Left kidney (tissue), 1 donor: ENCODE measurements at regions not wholly inside any gene's neighbourhood (a gene's known extent, or its start where the extent isn't known, plus 50 kb on each side); places are given as distances from the start of the nearest gene placed in this dataset.
"Not testable (repeated sequence)": the region's sequence is repeated elsewhere in the genome, so short reads cannot be mapped to it uniquely, and the experiment has no call there.

Experiments used
- DNase-seq: peaks from one replicate; pipeline ENCODE4 v3.0.0-alpha.2; 2013

DNA sequence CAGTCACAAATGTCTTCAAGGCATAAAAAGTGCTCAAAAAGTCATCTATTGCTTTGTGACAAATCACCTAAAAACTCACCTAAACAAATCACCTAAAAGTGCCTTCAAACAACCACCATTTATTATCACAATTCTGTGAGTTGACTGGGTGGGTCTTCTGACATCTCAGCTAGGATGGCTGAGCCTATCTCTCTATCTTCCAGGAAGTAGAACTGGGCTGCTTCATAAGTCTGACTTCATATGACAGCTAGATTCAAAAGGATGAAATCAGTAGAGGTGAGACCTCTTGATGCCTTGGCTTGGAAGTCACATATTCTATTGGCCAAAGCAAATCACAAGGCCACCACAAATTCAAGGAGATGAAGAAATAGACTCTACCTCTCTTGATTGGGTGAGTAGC lies 199.2 kb upstream of the SLC39A10 start:
- DNase-seq = no peak

DNA sequence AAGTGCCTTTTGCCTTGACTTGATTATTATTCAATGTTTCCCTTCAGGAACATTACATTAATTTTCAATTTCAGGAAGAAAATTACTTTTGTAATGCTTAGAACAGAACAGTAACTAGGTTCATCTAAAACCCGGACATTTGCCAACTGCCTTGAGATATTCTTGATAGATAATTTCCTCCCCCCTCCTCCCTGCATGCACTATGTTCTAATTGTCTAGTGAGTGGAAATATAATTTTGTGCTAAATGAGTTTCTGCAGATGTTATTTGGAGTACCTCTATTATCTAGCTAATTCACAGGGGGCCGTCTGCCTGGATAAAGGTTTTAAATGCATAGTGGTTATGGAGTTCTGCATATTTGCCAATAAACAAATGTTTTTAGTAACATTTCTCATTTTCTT lies 200.3 kb upstream of the SLC39A10 start:
- no peak for DNase-seq

DNA sequence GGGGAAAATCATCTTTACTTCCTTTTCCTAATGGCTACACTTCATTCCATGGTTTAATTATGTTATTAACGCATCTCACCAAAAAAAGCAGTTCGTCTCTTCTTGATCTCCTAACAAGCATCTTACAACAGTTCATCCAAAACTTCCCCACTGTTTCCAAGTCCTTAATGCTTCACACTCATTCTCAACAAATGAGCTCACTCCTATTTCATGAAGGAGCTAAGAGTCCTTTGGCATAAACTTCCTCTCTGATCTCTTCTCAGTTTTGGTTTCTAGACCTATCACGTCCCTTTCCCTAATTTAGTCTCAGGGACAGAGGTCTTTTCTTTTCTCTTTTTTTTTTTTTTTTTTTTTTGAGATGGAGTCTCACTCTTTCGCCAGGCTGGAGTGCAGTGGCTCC lies 205.9 kb upstream of the SLC39A10 start:
- DNase-seq = no peak

DNA sequence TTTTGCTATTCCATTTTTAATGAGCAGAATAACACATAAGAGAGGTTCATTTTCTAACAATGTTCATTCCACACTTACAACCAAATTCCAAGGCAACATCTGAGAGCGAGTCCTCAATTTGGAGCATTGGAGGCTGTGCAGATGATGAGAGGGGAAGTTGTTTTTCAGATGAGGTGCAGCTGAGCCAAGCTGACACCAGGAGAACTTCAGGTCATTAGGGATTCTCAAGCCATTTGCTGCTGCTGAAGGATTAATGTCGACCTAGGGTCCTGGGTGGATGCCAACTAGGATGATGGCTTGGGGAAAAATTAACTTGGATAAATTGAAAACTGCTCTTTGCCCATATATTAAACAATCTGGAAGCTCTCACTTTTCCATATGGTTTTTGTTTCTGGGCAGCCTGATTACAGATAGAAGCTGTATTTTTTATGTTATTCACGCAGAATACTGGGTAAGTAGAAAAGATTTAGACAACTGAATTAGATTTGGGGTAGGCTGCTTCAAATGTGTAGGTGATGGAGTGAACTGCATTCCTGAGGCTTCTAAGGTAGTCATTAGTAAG lies 206.4 kb upstream of the SLC39A10 start:
- no peak for DNase-seq

DNA sequence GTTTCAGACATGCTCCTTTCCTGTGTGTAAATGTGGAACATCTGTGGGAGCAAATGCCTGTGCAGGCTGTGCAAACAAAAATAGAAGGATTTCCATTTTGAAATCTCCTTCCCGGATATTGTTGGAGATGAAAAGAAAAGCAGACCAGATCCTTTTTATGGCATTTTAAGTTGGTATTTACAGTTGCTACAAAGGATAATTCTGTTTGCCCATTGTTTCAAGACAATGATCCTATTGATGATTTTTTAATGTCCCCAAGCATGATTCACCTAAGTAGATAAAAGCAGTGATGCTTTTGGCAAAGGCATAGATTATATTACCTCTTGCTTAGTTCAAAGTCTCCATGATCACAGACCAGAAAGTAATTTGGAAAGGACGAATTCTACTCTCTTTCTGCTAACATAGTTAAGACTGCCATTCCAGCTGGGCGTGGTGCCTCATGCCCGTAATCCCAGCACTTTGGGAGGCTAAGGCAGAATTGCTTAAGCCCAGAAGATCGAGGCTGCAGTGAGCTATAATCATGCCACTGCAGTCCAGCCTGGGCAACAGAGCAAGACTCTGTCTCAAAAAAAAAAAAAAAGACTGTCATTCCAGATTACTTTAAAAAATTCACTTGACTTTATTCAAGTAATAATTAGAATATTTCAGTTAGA lies 209.6 kb upstream of the SLC39A10 start:
- no peak for DNase-seq

DNA sequence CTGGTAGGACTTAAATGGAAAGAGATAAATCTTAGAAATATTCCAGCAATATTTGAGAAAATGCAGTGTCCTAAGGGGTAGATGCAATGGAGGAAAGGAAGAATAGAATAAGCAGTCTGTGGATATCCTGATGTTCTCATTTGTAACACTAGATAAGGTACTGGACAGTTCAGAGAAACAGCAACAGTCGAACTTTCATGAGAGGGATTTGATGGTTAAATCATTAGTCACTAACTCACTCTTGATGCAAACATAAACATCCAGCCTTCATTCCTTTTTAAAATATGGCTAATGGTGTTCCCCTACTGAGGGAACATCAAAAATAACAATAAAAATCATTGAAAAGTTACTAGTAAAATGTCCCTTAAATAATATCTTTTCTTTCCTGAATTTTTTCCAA lies 211.4 kb upstream of the SLC39A10 start:
- no peak for DNase-seq

DNA sequence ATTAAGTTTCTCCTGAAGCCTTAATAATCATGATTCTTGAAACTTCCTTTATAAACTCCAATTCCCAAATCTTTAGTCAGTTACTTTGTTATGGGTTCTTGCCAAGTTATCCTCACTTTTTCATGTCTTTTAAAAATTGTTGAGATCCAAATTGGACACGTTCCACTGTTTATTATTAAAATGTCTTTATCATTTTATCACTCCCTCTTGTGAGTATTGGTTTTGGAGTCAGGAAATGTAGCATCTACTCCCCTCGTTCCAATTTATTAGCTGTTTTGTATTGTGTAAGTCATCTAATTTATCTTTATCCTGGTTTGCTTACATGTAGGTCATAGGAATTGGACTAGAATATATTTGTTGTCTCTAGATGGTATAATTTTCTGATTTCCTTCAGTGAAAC lies 213.1 kb upstream of the SLC39A10 start:
- DNase-seq = no peak

DNA sequence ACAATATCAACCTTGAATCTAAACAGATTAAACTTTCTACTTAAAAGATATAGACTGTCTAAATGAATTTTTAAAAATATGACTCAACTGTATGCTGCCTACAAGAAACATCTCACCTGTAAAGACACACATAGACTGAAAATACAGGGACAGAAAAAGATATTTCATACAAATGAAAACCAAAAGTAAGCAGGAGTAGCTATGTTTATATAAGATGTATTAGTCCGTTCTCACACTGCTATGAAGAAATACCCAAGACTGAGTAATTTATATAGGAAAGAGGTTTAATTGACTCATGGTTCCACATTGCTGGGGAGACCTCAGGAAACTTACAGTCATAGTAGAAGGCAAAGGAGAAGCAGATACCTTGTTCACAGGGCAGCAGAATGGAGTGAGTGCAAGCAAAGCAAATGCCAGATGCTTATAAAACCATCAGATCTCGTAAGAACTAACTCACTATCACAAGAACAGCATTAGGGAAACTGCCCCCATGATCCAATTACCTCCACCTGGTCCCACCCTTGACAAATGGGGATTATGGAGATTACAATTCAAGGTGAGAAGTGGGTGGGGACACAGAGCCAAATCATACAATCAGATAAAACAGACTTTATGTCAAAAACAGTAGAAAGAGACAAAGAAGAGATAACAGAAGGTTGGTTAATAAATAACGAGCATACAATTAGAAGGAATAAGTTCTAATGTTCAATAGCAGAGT lies 214.4 kb upstream of the SLC39A10 start:
- no peak for DNase-seq

DNA sequence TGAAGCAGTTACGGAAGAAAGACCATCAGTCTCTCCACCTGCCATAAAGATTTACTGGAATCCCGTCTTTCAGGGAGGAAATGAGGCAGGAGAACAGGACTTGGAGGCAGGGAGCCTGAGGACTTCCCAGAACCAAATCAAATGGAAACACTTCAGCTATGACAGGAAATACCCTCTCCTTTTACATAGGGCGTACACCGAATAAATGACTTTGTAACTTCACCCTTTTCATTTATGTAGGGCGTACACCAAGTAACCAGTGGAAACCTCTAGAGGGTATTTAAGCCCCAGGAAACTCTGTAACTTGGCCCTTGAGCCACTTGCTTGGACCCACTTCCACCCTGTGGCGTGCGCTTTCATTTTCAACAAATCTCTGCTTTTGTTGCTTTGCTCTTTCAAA lies 218.3 kb upstream of the SLC39A10 start:
- DNase-seq = no peak

DNA sequence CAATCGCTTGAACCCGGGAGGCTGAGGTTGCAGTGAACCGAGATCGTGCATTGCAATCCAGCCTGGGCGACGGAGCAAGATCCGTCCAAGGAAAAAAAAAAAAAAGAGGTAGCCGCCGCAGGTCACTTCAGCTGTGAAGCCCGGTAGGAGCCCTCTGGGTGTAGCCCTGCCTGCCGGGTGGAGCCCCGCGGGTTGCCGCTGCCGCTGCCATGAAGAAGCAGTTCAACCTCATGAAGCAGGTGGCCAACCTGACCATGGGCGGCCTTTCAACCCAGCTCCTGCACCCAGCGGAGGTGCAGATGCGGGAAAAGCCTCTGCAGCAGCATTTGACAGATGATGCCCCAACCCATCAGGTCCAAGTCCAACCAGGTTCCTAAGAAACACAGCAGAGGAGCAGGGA lies 219.5 kb upstream of the SLC39A10 start:
- no peak for DNase-seq

DNA sequence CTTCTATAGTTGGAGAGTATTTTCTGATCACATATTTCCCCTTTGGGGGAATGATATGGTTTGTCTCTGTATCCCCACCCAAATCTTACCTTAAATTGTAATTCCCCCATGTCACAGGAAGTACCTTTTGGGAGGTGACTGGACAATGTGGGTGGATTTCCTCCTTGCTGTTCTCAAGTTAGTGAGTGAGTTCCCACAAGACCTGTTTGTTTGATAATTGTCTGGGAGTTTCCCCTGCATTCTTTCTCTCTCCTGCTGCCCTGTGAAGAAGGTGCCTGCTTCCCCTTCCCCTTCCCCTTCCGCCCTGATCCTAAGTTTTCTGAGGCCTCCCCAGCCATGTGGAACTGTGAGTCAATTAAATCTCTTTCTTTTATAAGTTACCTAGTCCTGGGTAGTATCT lies 222.7 kb upstream of the SLC39A10 start:
- no peak for DNase-seq

DNA sequence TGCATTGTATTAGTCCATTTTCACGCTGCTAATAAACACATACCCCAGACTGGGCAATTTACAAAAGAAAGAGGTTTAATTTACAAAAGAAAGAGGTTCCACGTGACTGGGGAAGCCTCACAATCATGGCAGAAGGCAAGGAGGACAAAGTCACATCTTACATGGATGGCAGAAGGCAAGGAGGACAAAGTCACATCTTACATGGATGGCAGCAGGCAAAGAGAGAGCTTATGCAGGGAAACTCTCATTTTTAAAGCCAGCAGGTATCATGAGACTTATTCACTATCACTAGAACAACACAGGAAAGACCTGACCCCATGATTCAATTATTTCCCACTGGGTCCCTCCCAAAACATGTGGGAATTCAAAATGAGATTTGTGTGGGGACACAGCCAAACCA lies 223.3 kb upstream of the SLC39A10 start:
- DNase-seq = not testable (repeated sequence)

DNA sequence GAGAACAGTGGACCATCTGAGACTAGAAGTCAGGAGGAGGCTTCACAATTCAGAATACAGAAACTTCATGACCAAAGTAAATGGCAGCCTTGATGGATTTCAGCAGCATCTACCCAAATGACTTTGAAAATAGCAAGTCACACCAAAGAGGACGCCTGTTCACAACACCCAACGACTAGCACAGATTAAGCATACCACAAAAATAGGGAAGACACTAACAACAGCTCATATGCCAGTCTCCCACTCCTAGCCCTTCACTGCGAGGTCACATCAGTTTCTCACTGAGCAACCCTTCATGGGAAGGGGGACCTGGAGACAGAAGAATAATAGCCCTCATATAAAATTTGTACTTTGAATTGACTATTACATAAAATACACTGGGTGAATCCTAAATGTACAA lies 228.4 kb upstream of the SLC39A10 start:
- no peak for DNase-seq

DNA sequence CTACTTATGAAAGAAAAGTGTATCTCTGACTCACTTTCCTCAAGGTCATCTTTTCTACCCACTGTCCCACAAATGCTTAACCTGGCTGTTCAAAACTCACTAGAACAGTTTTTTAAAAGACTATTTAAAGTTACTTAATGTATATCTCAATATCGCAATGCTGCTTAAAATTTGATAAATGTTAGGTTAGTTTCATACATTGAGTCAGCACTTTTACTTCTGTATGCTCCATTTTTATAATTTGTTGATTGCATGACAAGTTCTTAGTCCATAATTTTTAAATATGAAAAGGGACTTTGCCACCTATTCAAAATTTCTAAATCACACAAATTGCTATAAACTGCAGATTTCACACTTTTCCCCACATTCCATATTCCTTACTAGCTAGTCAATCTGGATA lies 231.7 kb upstream of the SLC39A10 start:
- DNase-seq = no peak

DNA sequence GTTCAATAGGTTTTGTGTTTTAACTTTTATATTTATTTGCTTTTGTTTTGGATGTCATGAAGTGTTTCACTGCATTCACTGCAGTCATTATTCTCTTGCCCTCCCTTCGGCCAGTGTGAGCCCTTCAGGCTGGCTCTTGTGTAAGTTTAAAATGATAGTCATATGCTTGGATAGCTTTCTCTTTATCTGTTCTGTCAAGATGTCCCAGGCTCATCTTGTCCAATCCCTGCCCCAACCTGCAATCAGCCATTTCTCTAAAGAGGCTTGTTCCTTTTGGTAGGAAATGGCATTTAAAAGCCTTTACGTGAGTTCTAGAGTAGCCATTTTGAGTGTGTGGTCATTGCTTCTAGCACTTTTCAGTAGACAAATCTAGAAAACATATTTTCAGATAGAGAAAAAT lies 238.0 kb upstream of the SLC39A10 start:
- no peak for DNase-seq

DNA sequence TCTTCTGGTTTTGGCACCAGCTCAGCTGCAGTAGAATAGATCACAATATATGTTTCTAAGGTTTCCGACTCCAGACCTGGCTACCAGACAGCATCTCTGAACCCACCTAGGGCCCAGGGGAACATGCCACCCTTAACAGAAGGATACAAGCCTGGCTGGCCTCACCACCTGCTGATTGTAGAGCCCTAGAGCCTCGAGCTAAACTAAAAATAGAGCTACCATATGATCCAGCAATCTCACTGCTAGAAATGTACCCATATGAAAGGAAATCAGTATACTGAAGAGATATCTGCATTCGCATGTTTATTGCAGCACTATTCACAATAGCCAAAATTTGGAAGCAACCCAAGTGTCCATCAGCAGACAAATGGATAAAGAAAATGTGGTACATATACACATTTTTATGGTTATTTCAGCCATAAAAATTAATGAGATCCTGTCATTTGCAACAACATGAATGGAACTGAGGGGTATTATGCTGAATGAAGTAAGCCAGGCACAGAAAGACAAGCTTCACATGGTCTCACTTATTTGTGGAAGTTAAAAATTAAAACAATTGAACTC lies 242.4 kb upstream of the SLC39A10 start:
- no peak for DNase-seq

DNA sequence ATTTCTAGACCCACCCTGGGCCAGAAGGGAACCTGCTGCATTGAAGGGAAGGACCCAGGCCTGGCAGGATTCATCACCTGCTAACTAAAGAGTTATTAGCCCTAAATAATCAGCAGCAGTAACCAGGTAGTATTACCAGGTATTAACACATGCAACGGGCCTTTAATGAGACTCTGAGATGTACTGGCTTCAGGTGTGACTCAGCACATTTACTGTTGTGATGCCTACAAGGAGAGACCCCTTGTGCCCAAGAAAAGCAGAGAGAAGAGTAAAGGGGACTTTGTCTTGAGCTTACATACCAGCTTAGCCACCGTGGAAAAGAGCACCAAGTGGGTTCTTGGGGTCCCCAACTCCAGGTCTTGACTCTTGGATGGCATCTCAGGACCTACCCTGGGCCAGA lies 243.1 kb upstream of the SLC39A10 start:
- DNase-seq = no peak

DNA sequence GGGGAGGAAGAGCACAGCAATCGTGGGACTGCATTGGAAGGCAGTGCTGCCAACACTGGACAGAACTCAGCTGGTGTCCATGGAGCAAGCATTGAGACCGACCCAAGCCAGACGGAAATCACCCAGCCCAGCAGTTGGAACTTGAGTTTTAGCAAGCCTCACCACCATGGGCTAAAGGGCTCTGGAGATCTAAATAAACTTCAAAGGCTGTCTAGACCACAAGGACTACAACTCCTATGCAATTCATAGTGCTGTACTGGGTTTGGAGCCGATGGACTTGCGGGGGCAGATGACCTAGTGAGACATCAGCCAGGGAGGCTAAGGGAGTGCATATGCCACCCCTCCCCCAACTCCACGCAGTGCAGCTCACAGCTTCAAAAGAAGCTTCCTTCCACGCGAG lies 243.6 kb upstream of the SLC39A10 start:
- no peak for DNase-seq

DNA sequence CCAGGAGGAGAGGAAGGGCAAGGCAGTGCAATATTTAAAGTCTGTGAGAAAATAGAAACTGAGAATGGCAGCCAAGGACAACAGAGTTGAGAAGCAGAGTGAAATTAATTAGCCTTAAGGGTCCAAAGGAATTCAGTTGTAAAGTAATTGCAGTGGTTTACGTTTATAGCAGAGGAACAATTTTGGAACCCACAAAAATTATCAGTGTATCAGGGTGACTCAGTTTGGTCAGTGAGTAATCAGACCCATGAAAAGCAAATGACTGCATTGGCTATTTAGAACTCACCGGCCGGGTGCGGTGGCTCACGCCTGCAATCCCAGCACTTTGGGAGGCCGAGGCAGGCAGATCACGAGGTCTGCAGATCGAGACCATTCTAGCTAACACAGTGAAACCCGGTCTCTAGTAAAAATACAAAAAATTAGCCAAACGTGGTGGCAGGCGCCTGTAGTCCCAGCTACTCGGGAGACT lies 245.8 kb upstream of the SLC39A10 start:
- DNase-seq = no peak

DNA sequence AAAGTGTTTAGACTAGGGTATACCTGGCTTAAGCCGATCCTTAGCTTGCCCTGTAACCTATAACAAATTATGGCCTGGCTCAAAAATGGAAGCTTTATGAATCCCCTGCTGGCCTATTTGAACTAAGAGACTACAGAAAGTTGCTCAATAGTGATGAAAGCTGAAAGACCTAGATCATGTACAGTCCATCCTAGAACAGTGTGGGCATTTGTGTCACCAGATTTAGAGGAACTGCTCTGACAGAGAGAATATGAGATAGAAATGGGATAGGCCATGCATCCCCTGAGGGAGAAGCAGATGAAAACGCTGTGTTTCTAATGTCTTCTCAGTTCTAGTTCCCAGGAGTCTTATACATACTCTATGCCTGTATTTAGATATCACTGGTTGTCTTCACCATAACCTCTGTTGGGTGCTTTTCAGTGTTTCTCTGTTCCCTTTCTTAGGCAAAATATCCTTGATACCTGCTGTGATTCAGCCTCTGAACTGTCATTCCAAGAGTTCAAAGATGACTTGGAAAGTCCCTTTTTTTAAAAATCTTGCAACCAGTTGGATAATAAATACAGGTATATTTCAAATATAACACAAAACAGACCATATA lies 246.9 kb upstream of the SLC39A10 start:
- DNase-seq = no peak

DNA sequence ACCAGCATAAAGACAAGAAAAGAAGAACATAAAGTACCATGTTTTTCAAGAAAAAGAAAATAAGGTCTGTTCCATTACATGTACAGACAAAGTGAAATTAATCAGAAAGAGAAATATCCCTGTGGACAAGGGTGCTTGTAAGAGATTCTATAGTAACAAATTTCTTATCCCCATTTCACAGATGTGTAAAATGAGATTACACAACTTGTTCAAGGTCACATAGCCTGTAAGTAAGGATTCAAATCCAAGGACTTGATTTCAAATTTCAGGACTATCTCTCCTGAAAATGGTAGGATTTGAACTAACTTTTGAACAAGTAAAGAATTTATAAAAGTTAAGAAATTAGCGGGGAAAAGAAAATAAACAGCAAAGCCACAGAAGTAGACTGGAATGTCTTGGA lies 248.2 kb upstream of the SLC39A10 start:
- no peak for DNase-seq

DNA sequence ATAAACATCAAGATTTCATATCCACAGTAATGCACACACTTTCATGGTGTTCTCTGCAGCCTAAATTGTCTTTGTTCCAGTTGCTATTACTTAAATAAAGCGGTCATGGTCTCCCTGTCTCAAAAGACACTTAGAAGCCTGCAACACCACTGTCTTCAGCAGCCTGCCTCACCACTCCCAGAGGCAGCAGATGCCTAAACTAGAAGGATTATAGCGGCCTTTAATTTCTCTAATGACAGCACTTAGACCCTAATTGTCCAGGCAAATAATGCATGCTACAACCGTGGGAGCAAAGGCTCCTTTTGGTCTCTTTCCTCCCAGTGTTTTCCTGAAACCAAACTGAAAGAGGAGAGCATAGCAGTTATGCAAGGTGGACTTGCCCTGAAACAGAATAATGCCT lies 248.8 kb upstream of the SLC39A10 start:
- no peak for DNase-seq

DNA sequence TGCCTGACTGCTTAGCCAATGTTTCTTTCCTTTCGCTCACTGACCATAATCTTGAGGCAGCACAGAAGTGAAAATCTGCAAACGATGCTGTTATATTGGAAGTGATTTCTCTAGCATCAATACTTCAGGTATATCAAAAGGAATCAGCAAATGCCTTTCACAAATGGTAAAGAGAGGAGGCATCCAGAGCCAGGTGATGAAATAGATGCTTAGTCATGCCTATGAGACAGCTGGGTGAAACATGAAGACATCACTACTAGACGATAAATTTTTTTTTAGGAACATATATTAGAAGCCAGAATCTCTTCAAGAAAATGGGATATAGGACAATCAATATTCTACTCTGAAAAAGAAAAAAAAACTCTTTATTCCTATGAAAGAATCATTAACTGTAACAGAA lies 249.2 kb upstream of the SLC39A10 start:
- no peak for DNase-seq
